ENCODE measurements at regions not wholly inside any gene's neighbourhood (a gene's known extent, or its start where the extent isn't known, plus 50 kb on each side); places are given as distances from the start of the nearest gene placed in this dataset.

DNA sequence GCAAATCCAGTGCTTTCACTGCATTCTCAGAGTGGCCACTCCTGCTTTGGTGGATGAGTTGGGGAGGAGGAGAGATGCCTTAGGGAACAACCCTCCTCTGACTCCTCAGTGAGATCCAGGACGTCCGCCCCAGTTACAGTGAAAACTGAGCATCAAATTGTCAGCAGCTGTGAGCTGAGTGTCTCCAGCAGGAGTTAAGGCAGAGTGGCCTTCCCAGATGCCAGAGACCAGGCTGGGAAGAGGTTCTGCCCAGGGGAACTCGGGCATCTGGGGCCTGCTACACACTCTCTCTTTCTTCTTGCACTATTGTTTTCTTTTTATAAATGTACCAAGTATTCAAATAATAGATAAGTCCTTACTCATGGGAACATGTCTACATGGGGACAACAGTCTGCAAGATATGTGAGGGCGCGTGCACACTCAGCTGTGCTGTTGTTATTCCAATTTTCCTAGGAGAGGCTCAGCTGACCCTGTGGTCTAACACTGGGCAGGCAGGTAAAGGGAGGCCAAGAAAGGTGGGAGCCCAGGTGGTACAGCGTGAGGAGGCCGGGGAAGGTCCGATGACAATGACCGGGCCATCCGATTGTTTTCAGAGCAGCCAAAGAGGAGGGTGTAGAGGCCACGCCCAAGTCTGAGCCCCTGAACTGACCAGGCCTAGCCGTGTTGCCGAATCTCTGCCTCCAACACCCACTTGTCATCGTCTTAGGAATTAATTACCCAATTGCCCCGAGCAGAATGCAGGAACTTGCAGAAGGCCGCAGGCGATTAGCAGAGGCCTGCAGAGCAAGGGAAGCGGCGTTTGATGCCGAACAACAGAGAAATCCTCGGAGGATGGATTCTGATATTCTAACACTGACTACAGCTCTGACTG is 166.9 kb downstream of the ANAPC1 start:
- TF ChIP-seq EGR1 (IDR thresholded peaks at IDR 0.05) (no peak), REST (IDR thresholded peaks at IDR 0.05; ENCODE audit: low read depth) (no peak), FOXM1 (IDR thresholded peaks at IDR 0.05; ENCODE audit: borderline replicate concordance, low read depth) (no peak), TCF12 (IDR thresholded peaks at IDR 0.05; ENCODE audit: low read depth) (no peak)

Measured in Ishikawa (cell line).